LNCaP clone FGC (cell line): ENCODE measurements at regions not wholly inside any gene's neighbourhood (a gene's known extent, or its start where the extent isn't known, plus 50 kb on each side); places are given as distances from the start of the nearest gene placed in this dataset.
"Not testable (repeated sequence)": the region's sequence is repeated elsewhere in the genome, so short reads cannot be mapped to it uniquely, and the experiment has no call there.

Experiments
- DNase-seq: peaks from one replicate; pipeline ENCODE4 v3.0.0-alpha.2; 2011; ENCODE audit warnings: low read depth
- H3K4me3 ChIP-seq: 2 replicates; pipeline ENCODE4 v1.5.1; 2011; ENCODE audit warnings: mild to moderate bottlenecking, low read depth, low read length, control low read depth
- TF ChIP-seq, protein P1 (sequence below): IDR thresholded peaks from 2 replicates; pipeline ENCODE4 v1.5.1; 2012; ENCODE audit warnings: mild to moderate bottlenecking; ENCODE audit not compliant: control insufficient read depth, insufficient read depth; ENCODE audit errors: extremely low read depth

DNA sequence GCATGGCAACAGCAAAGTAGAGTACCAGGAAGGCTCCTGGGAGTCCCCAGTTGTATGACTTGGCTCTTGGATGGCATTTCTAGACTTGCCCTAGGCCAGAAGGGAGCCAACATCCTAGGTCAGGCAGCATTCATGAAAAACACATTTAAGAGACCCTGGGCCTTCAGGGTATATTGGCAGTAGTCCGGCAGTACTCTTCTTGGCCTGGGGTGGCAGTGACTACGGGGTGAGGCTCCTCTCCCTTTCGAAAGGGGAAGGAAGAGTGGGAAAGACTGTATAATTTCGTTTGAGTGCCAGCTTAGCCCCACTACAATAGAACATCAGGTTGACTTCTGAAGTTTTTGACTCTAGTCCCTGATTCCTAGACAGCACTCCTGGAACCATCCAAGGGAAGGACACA lies 136.4 kb downstream of the ZIC4 start:
- TF ChIP-seq, protein P1, sequence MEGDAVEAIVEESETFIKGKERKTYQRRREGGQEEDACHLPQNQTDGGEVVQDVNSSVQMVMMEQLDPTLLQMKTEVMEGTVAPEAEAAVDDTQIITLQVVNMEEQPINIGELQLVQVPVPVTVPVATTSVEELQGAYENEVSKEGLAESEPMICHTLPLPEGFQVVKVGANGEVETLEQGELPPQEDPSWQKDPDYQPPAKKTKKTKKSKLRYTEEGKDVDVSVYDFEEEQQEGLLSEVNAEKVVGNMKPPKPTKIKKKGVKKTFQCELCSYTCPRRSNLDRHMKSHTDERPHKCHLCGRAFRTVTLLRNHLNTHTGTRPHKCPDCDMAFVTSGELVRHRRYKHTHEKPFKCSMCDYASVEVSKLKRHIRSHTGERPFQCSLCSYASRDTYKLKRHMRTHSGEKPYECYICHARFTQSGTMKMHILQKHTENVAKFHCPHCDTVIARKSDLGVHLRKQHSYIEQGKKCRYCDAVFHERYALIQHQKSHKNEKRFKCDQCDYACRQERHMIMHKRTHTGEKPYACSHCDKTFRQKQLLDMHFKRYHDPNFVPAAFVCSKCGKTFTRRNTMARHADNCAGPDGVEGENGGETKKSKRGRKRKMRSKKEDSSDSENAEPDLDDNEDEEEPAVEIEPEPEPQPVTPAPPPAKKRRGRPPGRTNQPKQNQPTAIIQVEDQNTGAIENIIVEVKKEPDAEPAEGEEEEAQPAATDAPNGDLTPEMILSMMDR = no peak
- DNase-seq = no peak
- H3K4me3 ChIP-seq = no peak overlapping the region

DNA sequence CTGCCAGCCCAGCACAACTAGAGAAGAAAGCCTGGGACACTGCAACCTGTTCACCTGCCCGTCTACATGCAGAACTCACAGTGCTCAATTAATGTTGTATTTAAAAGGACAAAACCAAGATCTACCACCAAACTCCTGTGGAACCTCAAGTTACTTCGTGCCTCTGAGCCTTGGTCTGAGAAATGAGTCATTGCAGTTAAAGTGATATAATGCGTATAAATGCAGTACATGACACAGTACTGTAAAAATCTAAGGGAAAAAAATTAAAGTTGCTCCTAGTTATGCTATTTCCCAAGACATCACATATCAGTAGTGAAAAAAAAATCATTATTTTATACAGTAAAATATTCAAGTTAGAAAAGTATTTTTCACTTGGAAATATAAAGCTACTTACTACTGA lies 138.9 kb downstream of the ZIC4 start:
- TF ChIP-seq, protein P1 = no peak

DNA sequence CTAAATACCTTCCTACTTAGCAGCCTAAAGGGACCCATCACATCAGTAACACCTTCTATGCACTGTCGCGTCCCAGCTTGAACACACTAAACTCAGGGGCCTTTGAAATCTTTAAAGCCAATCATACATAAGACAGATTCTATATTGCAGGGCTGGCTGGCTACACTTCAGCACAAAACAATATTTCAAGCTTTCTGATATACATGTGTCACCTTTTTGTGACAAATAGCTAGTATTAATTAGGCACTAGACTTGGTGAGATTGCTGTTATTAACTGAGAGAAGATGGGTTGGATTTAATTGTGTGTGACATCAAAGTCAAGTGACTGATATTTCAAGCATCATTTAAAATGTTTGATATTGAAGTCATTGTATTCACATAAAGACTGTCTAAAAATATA lies 148.4 kb downstream of the ZIC4 start:
- H3K4me3 ChIP-seq = no peak overlapping the region
- DNase-seq = no peak
- TF ChIP-seq, protein P1 = no peak

More for the DNA sequence above, 138.9 kb downstream of the ZIC4 start:
- no peak overlapping the region for H3K4me3 ChIP-seq
- no peak for DNase-seq

DNA sequence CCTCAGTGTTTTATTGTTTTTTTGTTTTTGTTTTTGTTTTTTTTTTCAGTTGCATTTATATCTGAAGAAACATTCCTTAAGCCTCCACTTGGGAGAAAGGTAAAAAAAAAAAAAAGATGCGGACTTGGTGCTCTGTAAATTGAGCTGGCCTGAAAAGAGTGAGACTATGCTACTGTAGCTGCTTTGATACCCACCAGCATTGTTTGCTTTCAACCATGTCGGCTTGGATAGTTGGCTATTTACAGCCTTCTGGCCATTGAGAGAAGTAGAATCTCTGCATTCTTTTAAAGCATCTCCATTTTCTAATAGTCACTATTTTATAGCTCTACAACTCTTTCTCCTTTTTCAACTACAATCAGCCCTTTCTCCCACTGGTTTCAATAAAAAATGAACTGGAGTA lies 149.6 kb downstream of the ZIC4 start:
- no peak overlapping the region for H3K4me3 ChIP-seq
- DNase-seq = no peak
- TF ChIP-seq, protein P1 = no peak

DNA sequence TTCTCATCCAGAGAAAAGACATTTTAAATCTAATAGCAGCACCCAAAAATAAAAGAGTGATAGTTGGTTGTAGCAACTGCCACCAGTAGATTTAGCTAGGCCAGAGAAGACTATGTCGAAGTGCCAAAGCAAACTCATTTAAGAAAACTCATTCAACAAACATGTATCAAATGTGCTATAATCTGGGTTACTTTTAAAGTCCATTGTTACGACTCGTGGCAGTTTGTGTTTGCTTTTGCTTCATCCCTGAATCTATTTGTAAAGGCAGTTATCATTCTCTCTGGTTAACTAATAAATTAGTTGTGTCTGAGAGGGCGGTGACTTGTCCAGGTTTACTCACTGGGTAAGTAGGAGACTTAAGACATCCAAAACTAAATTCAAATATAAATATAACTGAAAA lies 159.4 kb downstream of the ZIC4 start:
- DNase-seq = no peak

DNA sequence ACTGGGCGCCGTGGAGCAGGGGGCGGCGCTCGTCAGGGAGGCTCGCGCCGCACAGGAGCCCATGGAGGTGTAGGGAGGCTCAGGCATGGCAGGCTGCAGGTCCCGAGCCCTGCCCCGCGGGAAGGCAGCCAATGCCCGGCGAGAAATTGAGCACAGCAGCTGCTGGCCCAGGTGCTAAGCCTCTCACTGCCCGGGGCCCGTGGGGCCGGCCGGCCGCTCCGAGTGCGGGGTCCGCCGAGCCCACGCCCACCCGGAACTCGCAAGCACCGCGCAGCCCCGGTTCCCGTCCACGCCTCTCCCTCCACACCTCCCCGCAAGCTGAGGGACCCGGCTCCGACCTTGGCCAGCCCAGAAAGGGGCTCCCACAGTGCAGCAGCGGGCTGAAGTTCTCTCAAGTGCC lies 160.7 kb downstream of the ZIC4 start:
- H3K4me3 ChIP-seq, DNase-seq: not testable (repeated sequence)

More for the DNA sequence above, 159.4 kb downstream of the ZIC4 start:
- no peak overlapping the region for H3K4me3 ChIP-seq
- TF ChIP-seq, protein P1 = no peak

DNA sequence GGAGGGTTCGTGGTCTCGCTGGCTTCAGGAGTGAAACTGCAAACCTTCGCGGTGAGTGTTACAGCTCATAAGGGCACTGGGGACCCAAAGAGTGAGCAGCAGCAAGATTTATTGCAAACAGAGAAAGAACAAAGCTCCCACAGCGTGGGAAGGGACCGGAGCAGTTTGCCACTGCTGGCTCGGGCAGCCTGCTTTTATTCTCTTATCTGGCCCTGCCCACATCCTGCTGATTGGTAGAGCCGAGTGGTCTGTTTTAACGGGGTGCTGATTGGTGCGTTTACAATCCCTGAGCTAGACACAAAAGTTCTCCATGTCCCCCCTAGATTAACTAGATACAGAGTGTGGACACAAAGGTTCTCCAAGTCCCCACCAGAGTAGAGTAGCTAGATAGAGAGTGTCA lies 161.3 kb downstream of the ZIC4 start:
- not testable (repeated sequence) for H3K4me3 ChIP-seq, DNase-seq

DNA sequence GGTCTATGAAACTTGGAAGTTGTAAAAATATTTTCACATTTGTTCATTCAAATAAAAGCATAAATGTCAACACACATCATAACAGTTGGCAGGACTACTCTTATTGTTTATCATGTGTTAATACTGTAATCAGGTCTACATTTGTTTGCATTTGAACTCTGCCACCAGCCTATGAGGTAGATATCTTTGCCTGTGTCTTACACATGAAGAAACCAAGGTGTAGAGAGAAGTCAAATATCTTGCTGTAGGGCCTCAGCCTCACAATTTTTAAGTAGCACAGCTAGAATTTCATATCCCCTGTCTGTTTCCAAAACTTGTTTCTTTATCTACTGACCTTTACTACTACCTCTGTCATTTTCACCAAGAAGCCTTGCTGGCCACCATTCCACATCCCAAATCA lies 161.9 kb downstream of the ZIC4 start:
- DNase-seq = peak; percentile 13
- no peak overlapping the region for H3K4me3 ChIP-seq
- TF ChIP-seq, protein P1 = no peak
